ENCODE measurements at regions not wholly inside any gene's neighbourhood (a gene's known extent, or its start where the extent isn't known, plus 50 kb on each side); places are given as distances from the start of the nearest gene placed in this dataset.
"Not testable (repeated sequence)": the region's sequence is repeated elsewhere in the genome, so short reads cannot be mapped to it uniquely, and the experiment has no call there.

DNA sequence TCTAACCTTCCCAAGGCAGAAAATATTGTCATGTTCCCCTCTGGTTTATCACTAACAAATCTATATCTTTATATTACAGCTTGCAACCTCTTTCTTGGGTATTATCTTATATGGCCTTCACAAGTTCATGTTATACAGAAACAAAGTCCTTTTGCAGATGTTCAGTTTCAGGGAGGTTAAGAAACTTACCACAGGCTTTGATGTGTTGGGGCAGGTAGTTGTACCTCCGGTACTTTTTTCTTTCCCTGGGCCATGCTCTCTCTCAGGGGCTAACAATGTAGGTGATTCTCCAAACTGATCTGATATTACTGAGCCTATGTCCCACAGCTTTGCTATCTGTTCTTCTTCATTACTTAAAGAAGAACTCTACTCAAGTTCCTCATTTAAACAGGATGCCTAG, 548.9 kb upstream of the SYT4 start:
- no peak for DNase-seq

DNA sequence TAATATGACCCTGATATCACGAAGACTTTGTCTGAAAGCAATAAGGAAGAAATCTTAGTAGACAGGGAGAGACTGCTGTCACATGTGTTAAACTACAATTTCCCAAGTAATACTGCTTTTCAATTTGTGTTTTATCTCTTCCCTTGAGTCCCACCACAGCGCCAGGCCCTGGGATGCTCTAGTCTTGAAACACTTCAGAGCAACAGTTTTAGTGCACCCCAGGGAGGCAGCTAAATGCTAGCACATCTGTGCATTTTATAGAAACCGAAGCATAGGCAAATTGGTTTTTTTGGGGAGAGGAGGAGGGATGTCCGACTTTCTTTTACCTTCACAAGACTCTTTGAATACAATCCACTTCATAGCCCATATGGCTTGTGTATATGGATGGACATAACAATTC, 550.0 kb upstream of the SYT4 start:
- no peak for DNase-seq

DNA sequence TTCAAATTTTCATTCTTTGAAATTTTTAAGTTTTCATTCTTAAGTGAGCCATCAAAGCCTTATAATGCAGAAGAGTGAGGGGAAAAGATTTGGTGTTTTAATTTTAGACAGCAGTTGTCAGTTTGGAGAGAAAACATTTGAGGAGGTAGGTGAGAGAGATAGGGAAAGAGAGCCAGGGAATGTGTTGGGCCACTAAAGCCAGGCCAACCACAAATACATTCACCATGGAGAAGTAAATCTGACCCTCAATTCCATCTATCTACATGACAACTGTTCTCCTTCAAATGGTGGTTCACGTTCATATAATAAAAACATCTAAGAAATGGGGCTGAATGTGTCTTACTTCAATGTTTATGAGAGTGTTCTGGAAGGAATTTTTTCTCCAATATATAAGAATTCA, 553.0 kb upstream of the SYT4 start:
- DNase-seq = no peak

DNA sequence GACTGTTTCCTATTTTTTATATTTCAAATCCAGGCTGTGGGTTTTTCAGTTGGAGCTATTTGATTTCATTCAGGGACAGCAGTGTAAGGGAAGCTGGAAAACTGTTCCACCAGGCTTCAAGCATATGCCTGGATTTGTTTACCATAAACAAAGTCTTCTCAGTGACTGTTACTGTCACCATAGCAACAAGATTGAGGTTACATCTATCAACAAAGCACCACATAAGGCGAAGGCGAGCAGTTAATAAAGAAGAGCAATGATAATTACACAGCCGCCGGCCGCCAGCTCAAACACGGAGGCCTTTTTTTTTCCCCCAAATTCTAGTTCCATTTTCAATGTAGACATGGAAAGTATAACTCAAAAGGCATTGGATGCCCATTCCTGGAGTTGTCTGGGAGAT, 553.7 kb upstream of the SYT4 start:
- no peak for DNase-seq

DNA sequence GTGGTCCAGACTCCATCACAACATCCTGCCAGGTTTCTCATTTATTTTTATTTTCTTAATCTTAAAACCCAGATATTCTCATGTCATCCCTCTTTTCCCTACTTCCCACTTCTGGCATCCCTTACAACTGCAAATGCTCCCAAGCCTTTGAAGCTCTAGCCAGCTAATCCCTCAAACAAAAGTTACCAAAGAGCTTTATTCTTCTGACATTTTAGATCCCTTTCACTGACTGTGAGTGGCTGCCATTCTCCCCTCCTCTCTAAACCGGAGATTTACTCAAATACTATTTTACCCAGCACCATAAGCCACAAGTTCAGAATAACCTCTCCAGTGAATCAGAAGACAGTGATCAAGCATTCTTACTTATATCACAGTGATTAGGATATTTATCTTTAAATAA, 569.0 kb upstream of the SYT4 start:
- no peak for DNase-seq

DNA sequence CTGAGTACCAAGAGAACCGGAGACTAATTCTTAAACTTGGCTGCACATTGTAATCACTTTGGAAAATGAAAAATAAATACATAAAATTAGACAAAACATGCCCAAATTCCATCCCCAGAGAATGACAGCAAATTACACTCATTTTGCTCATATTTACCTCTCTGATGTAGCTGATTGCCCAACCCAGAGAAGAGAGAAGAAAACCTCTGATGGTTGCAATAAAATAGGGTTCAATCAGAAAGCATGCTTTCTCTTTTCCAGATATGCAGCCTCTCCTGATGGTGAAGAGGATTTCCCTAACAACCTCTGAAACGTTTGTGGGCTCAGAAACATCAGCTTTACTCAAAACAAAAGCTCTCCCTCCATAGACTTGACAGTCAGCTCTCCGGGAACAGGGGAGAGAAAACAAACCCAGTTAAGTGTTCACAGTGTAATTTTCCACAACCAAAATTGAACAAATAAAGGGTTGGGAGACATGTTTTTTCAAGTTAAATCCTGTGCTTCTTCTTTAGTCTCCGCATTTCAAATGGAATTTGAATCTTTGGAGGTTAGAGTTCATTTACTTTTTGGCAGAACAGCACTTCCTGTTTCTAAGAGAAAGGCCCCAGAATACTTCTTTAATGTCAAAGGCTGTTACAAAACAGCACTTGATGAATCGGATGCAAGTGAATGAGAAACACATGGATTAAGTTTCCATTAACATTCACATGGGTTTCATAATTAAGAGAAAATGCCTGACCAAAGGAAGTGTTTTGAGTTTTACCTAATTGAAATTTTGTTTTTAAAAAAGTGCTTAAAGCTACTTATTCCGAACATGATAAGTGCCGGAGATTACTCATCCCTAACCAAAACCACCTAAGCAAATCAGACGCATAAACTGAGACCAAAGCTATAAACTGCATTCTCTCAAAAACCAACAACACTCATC, 570.1 kb upstream of the SYT4 start:
- no peak for DNase-seq

DNA sequence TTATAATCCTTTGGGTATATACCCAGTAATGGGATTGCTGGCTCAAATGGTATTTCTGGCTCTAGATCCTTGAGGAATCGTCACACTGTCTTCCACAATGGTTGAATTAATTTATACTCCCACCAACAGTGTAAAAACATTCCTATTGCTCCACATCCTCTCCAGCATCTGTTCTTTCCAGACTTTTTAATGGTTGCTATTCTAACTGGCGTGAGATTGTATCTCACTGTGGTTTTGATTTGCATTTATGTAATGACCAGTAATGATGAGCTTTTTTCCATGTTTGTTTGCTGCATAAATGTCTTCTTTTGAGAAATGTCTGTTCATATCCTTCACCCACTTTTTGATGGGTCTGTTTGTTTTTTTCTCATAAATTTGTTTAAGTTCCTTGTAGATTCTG, 572.5 kb upstream of the SYT4 start:
- not testable (repeated sequence) for DNase-seq

DNA sequence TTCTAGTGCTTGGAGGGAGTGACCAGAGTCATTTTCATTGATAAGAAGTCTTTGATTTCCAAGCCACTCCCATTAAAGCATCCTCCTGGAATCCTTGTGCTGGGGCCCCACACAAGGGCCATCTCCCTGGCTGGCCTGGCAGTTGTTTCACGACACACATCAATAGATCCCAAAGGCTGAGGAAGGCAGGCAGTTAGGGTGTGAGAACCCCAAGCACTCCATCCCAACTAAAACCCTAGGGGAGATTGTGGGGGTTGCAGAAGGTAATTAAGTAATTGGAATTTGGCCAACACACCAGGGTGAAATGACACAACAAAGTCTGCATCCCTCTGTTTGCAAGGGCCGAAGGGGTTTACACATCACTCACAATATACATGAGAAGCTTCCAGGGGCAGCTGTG, 578.1 kb upstream of the SYT4 start:
- DNase-seq = no peak

DNA sequence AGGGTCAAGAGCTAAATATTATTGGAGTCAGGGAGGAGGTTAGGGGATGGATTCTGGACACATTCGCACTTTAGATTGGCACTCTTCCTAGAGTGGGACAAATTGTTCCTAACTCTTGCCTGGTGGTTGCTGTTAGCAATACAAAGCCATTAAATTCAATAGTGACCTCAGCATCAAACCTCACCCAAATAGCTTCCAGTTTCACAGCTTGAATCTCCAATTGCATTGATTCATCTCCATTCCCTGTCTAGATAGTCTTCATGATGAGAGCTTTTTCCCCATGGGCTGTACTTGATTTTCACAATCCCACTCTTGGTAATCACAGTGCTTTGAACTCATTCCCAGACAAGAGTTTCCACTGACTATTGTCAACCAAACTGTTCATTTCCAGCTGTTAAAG, 585.9 kb upstream of the SYT4 start:
- DNase-seq = no peak

DNA sequence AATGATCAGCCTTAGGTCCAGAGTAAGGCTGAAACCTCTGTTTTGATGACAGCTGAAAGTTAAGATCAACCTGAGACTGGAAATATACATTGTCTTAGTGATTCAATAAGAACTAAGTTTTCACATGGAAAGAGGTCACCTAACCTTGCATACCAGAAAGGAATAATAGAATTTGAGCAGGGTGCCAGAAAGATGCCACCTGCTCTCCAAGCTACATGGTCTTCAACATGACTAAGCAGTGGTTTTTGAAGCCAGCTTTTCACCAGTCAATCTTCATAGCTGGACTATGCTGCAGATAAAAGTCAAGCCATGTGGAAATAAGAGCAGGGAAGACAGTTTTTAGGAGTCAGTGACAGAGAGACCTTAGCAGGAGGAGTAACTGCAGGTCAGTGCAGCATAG, 589.4 kb upstream of the SYT4 start:
- no peak for DNase-seq

DNA sequence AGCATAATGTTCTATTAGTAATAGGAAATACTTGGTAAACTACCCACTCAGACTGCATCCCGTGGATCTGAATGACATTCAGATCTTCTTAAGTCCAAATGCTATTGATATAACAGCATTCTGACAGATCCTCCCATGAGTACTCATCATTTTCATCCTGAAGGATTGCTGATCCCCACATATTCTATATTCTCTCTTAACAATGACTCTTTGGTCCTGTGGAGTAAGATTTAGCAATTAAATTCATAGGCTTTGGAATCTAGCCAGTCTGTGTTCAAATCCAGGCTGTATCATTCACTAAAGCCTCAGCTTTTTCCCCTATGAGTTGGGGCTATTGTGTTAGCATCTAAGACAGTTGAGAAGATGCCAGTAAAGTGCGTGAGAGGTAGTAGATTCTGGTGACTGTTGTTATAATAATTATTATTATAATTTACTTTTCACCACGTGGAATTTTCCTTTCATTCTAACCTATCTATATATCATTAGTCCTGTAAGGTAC, 591.3 kb upstream of the SYT4 start:
- DNase-seq = no peak

DNA sequence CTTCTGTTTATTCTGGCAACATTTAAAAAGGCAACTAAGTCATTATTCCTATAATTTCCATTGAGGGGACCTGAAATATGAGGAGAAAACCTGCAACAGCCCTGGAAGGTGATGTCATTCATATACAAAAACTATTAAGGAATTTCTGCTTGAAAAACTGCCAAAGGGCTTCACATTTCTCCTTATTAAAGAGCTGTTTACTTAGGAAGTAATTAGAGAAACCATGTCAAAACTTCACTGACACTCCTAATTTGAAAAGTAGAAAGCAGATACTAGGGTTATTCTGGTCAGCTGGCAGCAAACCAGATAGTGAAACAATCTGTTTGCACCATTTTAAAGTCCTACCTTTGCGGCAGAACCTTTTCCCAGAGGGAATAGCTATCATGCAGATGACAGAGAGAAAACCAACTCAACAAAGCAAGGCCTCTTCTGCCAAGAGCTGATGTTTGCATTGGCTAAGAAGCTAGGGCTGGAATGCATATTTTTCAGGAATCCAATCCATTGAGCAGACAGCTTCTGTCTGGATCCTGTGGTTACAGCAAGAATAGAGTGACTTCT, 592.2 kb upstream of the SYT4 start:
- DNase-seq = no peak

DNA sequence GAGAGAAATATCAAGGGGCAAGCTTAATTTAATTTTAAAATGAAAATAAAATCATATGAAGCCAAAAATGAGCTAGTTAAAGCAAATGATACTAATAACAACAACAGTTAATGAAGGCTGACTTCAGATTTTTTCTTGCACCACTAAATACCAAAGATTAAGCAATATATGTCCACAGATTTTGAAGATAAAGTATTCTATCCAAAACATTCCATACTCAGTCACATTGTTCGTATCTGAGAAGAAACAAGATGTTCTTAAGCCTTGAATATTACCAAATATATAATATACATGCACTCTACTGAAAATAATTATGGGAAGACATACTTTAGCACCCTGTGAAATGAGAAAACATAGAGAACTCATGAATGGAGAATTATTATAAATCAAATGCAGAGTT, 593.3 kb upstream of the SYT4 start:
- DNase-seq = no peak

DNA sequence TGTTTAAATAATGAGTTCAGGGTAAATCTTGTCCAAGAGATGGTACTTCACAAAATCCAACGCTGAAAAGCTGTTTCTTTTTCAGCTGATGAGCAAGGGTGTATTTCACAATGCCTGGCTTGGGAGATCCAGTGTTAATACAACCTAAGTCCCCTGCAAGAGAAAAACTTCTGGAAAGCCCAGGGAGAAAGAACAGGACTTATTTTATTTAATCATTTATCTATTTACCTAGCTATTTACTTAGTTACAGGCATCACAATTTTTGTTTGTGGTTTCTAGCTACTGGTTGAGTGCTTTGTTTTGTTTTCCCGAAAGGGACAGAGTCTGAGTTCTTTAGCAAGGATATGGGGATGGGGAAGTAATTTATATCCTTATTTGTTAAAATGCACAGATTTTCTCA, 598.2 kb upstream of the SYT4 start:
- no peak for DNase-seq

DNA sequence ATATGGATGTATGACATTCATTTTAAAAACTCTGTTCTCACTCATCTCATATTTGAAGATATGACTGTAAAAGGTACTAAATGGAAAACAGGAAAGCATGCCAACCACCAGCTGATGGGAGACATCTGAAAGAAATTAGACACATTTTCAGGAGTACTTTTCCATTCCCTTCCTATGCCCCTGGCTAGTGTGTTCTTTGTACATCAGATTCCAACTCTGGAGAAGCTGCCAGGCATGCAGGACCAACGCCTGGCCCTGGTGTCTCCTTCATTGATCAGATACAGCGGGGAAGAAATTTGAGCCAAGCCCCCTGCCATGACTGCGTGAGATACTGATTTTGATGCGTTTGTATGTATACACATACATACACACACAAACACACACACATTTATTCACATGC, 599.0 kb upstream of the SYT4 start:
- DNase-seq = no peak

DNA sequence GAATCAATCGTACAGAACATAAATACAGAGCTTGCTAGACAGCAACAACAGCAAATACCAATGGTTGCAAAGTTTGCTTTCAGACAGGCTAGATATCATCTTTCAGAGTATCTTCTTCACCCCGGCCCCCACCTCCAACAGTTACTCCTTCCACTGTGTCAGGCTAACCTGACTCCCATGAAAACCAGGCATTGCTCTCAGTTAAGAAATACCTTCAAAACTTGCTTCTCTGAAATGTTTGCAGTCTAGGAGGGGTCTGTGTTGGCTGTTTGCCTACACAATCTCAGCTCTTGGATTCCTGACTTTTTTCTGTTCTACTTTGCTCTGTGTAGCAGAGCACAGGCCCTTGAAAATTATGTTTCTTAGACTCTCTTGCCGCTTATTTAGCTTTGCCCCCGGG, 599.5 kb upstream of the SYT4 start:
- no peak for DNase-seq

DNA sequence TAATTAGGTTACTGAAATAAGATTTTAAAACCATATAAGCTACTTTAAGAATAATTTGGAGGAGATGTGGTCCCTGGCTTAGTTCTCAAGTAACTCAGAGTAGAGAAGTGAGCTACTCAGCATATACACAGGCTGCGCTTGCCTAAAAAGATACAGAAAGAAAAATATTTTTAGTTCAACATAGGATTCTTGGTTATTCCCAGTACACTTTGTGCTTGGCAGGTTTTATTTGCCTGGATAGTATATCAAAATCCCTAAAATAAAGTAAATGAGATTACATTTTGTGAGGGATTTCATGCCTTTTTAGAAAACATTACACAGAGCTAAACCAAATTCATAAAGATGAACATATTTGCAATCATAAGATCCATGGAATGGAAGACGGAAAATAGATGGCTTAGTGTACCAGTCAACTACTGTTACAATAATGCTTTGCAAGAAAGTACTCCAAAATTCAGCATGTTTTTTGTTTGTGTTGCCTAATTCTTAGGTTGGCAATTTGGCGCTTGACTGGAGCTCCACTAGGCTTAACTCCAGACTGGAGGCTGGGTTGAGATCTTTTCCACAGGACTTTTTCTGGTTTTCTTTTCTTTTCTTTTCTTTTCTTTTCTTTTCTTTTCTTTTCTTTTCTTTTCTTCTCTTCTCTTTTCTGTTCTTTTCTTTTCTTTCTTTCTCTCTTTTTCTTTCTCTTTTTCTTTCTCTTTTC, 600.5 kb upstream of the SYT4 start:
- DNase-seq = no peak

DNA sequence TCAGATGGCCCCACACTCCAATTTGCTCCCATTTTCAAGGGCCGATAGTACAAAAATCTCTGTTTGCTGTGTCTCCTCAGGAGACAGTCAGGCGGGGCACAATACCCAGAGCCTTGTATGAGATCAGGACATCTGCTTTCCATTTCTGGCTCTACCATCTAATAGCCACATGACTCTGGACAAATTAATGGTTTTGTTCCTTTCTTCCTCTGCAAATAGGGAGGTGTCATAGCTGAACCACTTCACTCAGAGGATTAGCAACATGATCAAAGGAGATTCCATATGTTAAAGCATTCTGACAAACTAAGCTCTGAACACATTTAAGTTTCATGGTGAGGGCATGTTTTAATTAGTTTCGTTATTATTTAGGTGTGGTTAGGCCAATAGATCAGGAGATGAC, 602.1 kb upstream of the SYT4 start:
- DNase-seq = no peak

DNA sequence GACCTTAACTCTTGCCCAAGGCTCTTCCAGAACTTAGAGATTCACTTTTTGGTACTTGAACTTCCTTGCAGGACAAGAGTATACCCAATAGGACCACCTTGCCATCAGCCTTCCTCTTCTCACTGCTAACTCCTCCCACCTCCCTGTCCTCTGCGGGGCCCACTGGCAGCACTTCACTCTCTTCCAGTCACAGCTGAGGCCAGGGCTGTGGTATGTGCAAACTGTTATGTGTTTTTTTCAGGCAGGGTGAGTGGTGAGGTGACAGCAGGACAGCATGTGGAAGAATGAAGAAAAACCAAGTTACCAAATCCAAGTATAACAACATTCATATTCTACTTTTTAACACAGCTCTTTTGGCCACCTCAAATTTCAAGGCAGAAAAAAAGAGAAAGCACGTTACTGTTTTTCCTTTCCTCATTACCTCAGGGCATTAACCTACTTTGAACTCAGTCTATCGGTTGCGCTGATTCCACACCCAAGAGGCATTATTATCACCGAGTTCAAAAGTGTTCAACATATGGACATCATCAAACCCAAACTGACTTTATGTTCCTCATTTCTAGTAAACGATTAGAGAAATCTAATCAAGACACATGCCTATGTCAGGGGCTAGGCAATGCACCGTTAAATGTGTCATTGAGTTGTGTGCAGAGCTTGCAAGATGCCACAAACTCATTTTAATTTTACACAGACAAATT, 605.2 kb upstream of the SYT4 start:
- DNase-seq = no peak

DNA sequence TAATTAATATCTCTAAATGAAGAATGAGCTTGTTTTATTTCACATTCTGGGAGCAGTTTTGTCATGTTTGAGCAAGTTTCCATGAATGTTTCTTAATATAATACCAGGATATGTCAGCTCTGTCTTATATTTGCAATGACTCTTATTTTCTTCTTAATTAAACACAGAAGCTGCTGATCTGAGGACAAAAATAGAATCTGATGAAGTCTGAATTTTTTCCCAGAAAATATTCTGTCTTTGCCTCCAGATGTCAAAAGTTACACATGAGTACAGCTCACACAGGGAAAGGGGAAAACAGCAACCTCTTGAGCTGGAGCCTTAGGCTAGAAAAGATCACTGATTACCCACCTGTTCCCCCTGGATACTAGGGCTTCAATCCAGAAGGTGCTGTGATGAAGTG, 606.6 kb upstream of the SYT4 start:
- DNase-seq = no peak

DNA sequence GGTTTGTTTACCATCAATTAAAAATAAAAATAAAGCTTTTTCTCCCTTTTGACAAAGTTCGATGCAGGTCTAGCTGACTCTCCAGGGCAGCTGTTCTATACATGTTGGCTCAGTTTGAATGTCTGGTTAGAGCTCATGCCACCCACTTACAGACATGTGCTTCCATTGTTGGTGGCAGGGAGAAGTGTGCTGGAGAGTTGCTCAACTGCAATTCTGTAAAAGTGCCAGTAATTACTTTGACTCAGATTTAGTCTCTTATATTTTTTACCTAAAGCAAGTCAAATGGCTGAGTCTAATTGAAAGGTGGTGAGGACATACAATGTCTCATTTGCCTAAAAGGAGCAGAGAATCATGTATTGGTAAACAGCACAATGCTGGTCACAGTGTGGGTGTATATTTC, 609.1 kb upstream of the SYT4 start:
- DNase-seq = no peak

DNA sequence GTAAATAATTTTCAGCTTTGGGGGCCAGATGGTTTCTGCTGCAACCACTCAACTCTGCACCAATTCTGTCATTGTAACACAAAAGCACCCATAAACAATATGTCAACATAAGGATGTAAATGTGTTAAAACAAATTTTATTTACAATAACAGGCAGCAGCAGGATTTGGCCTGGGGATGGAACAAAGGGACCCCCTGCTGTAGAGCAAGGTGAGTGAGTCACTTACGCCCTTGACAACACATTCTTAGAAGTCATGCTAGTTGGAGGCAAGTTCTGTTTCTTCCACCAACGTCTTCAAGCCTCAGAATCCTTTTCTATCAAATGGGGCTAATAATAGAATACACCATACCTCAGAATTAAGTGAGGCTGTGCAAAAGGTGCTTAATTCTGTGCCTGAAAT, 610.2 kb upstream of the SYT4 start:
- no peak for DNase-seq

DNA sequence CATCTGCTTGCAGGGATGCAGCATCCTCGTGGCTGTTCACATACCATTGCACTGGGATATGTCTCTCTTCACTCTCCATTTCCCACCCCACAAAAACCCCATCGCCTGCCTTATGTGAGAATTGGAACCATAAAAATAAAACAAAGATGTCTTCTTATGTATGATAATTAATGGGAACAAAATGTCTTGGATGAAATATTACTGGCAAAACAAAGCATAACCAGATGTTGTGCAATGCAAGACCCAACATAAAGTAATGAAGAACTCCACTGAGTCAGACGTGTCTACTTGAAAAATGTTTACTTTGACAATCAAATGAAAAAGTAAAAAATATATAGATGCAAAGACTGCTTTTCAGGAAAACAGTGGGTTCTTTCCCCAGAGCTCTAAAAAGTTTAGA, 611.3 kb upstream of the SYT4 start:
- DNase-seq = no peak

All from inflammatory macrophage treated with lipopolysaccharide for 1 hour (primary cell).